ENCODE measurements at regions not wholly inside any gene's neighbourhood (a gene's known extent, or its start where the extent isn't known, plus 50 kb on each side); places are given as distances from the start of the nearest gene placed in this dataset.

- Histone ChIP-seq H3K4me3 (ENCODE audit: low read length) (no peak overlapping the region), H3K36me3 (ENCODE audit: insufficient read depth, low read length) (no peaks in the 10 kb centered on the region), H3F3A (ENCODE audit: insufficient read depth, low read length, poor library complexity, severe bottlenecking) (no peaks in the 10 kb centered on the region), H3K9ac (ENCODE audit: low read length) (no peak overlapping the region), H3K27me3 (ENCODE audit: insufficient read depth, low read depth, low read length) (no peaks in the 10 kb centered on the region), H4K20me1 (ENCODE audit: insufficient read depth) (no peaks in the 10 kb centered on the region), H3K27ac (ENCODE audit: low read length) (no peak overlapping the region), H3K79me2 (replicated peaks; ENCODE audit: insufficient read depth, low read length) (no peaks in the 10 kb centered on the region), H2AFZ (ENCODE audit: low read depth, low read length) (no peak overlapping the region), H3K9me3 (ENCODE audit: low read length) (no peaks in the 10 kb centered on the region), H3K4me2 (ENCODE audit: low read length) (no peak overlapping the region), H3K9me2 (ENCODE audit: insufficient read depth, low read length) (no peaks in the 10 kb centered on the region)
- TF ChIP-seq POLR2AphosphoS5 (IDR thresholded peaks at IDR 0.05) (no peak), SMC3 (conservative IDR thresholded peaks at IDR 0.05; ENCODE audit: poor library complexity) (peak; percentile 60), CTCF (IDR thresholded peaks at IDR 0.05; ENCODE audit: poor library complexity, severe bottlenecking) (peak; percentile 58), RAD21 (conservative IDR thresholded peaks at IDR 0.05) (peak; percentile 59)
Measured at GRCh38 chr4:12729384-12729783, 754.8 kb downstream of the RAB28 start.

- TF ChIP-seq RAD21 (conservative IDR thresholded peaks at IDR 0.05), result peak; percentile 78
- no peak for TF ChIP-seq EZH2 (IDR thresholded peaks at IDR 0.05; ENCODE audit: borderline replicate concordance, insufficient read depth, low read length, poor library complexity, severe bottlenecking)
- no peak for TF ChIP-seq EP300 (conservative IDR thresholded peaks at IDR 0.05; ENCODE audit: poor library complexity, severe bottlenecking)
- TF ChIP-seq POLR2AphosphoS5 (IDR thresholded peaks at IDR 0.05), result no peak
- TF ChIP-seq SMC3 (conservative IDR thresholded peaks at IDR 0.05; ENCODE audit: poor library complexity), result peak; percentile 86
- TF ChIP-seq CTCF (IDR thresholded peaks at IDR 0.05; ENCODE audit: poor library complexity, severe bottlenecking), result peak; percentile 84
- TF ChIP-seq REST (IDR thresholded peaks at IDR 0.05; ENCODE audit: borderline replicate concordance), result no peak
- no peak overlapping the region for H3K4me2 ChIP-seq (ENCODE audit: low read length)
- H3K4me3 ChIP-seq (ENCODE audit: low read length), result no peak overlapping the region
- no peak overlapping the region for H3K9ac ChIP-seq (ENCODE audit: low read length)
- H3K9me3 ChIP-seq (ENCODE audit: low read length), result no peaks in the 10 kb centered on the region
- no peaks in the 10 kb centered on the region for H3K27me3 ChIP-seq (ENCODE audit: insufficient read depth, low read depth, low read length)
- no peaks in the 10 kb centered on the region for H4K20me1 ChIP-seq (ENCODE audit: insufficient read depth)
- H3K79me2 ChIP-seq (replicated peaks; ENCODE audit: insufficient read depth, low read length), result no peaks in the 10 kb centered on the region
- H3F3A ChIP-seq (ENCODE audit: insufficient read depth, low read length, poor library complexity, severe bottlenecking), result no peaks in the 10 kb centered on the region
- H3K36me3 ChIP-seq (ENCODE audit: insufficient read depth, low read length), result no peaks in the 10 kb centered on the region
- H3K9me2 ChIP-seq (ENCODE audit: insufficient read depth, low read length), result no peaks in the 10 kb centered on the region
- H3K27ac ChIP-seq (ENCODE audit: low read length), result no peak overlapping the region
- no peak overlapping the region for H2AFZ ChIP-seq (ENCODE audit: low read depth, low read length)
Measured at GRCh38 chr4:12724510-12724909, 759.6 kb downstream of the RAB28 start.
